ENCODE measurements at regions not wholly inside any gene's neighbourhood (a gene's known extent, or its start where the extent isn't known, plus 50 kb on each side); places are given as distances from the start of the nearest gene placed in this dataset.

GRCh38 chr5:125659316-125660023, 763.7 kb upstream of the GRAMD2B start:
- no TSS peak for BruUV-seq (replicated peaks)
- Histone ChIP-seq H3K9me3 (replicated peaks; ENCODE audit: control insufficient read depth, insufficient read depth, low read length) (no peaks in the 10 kb centered on the region), H3K36me3 (ENCODE audit: control insufficient read depth in 2 of 2, insufficient read depth in 2 of 2, low read length in 1 of 2) (no peaks in the 10 kb centered on the region), H3K4me2 (ENCODE audit: control insufficient read depth, insufficient read depth) (no peak overlapping the region), H3K79me2 (ENCODE audit: control insufficient read depth, insufficient read depth, low read length) (no peaks in the 10 kb centered on the region), H3K27me3 (replicated peaks in 1 of 2; ENCODE audit: control insufficient read depth in 2 of 2, insufficient read depth in 2 of 2, low read length in 1 of 2) (no peaks in the 10 kb centered on the region), H2AFZ (ENCODE audit: control insufficient read depth, low read depth, low read length) (no peak overlapping the region), H3K4me3 (no peak overlapping the region), H3K4me1 (ENCODE audit: control insufficient read depth, insufficient read depth, low read length) (no peaks in the 10 kb centered on the region), H4K20me1 (ENCODE audit: control insufficient read depth, insufficient read depth) (no peaks in the 10 kb centered on the region), H3K9ac (ENCODE audit: control insufficient read depth, insufficient read depth, low read length) (no peak overlapping the region), H3K27ac (ENCODE audit: control insufficient read depth, insufficient read depth) (no peak overlapping the region)
- ATAC-seq = no peak
- POLR2A ChIA-PET = no interaction called here
- intact Hi-C loops (cut with micrococcal nuclease; ENCODE audit: unreplicated experiment) = no loop called here
- no peak for DNase-seq (ENCODE audit: low read depth, low spot score)
- RAD21 ChIA-PET (ENCODE audit: unreplicated experiment) = no interaction called here
- no peak for FAIRE-seq
- in situ Hi-C loops (cut with MboI) = no loop called here
- 0% methylated on average over 2 of the region's 2 CpGs for WGBS (ENCODE audit: insufficient coverage, insufficient replicate concordance, low lambda C conversion rate, missing lambda C conversion rate)
- SMC1A ChIA-PET (ENCODE audit: uncharacterized antibody, unreplicated experiment) = no interaction called here
- CTCF ChIA-PET = interaction anchor here (1.3 kb wide), 1 partner anchor 8 kb away, joined by 3 read pairs; no protein-coding TSS in a partner anchor
- TF ChIP-seq GABPA (IDR thresholded peaks at IDR 0.05; ENCODE audit: low read depth) (no peak), EP300 (IDR thresholded peaks at IDR 0.05; ENCODE audit: borderline replicate concordance in 1 of 2, control insufficient read depth in 1 of 2, low read depth in 2 of 2, low read length in 2 of 2) (no peak), SREBF2 (IDR thresholded peaks at IDR 0.05; ENCODE audit: low read length) (no peak), ZNF592 (IDR thresholded peaks at IDR 0.05) (no peak), ZBTB11 (CRISPR knock-in tag; IDR thresholded peaks at IDR 0.05) (no peak), ZBTB33 (IDR thresholded peaks at IDR 0.05) (no peak), RFX5 (IDR thresholded peaks at IDR 0.05; ENCODE audit: low read depth, low read length) (no peak), RUNX3 (IDR thresholded peaks at IDR 0.05; ENCODE audit: low read length) (no peak), IKZF1 (conservative IDR thresholded peaks at IDR 0.05) (no peak), KLF5 (IDR thresholded peaks at IDR 0.05; ENCODE audit: partially characterized antibody) (no peak), CHD1 (IDR thresholded peaks at IDR 0.05; ENCODE audit: low read depth, low read length) (no peak), RAD51 (IDR thresholded peaks at IDR 0.05) (no peak), NR2C1 (IDR thresholded peaks at IDR 0.05) (no peak), KDM1A (IDR thresholded peaks at IDR 0.05; ENCODE audit: borderline replicate concordance) (no peak)
- TF ChIP-seq, protein P1, sequence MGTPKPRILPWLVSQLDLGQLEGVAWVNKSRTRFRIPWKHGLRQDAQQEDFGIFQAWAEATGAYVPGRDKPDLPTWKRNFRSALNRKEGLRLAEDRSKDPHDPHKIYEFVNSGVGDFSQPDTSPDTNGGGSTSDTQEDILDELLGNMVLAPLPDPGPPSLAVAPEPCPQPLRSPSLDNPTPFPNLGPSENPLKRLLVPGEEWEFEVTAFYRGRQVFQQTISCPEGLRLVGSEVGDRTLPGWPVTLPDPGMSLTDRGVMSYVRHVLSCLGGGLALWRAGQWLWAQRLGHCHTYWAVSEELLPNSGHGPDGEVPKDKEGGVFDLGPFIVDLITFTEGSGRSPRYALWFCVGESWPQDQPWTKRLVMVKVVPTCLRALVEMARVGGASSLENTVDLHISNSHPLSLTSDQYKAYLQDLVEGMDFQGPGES (IDR thresholded peaks at IDR 0.05) = no peak

Data from GM12878 (cell line).